WTC11 (cell line): ENCODE measurements at regions not wholly inside any gene's neighbourhood (a gene's known extent, or its start where the extent isn't known, plus 50 kb on each side); places are given as distances from the start of the nearest gene placed in this dataset.

Experiments
- CTCF ChIP-seq: fragments of 200-600 bp; IDR thresholded peaks from 2 replicates; pipeline ENCODE4 v1.8.0; 2022; ENCODE audit warnings: antibody characterized with exemption
- SMAD3 ChIP-seq: sonication (generic); formaldehyde crosslinking; IDR thresholded peaks from 2 replicates; pipeline ENCODE4 v1.8.0; 2022; ENCODE audit warnings: missing genetic modification reagents, mild to moderate bottlenecking, borderline replicate concordance
- TF ChIP-seq, protein P1 (sequence below): sonication (generic); formaldehyde crosslinking; IDR thresholded peaks from 2 replicates; pipeline ENCODE4 v1.8.0; 2022; ENCODE audit warnings: missing genetic modification reagents
- TF ChIP-seq, protein P2 (sequence below): sonication (generic); formaldehyde crosslinking; IDR thresholded peaks from 2 replicates; pipeline ENCODE4 v1.8.1; 2023; ENCODE audit warnings: mild to moderate bottlenecking, missing genetic modification reagents

- TF ChIP-seq CTCF: no peak
- TF ChIP-seq SMAD3 (CRISPR knock-in tag): no peak
- TF ChIP-seq, protein P1, sequence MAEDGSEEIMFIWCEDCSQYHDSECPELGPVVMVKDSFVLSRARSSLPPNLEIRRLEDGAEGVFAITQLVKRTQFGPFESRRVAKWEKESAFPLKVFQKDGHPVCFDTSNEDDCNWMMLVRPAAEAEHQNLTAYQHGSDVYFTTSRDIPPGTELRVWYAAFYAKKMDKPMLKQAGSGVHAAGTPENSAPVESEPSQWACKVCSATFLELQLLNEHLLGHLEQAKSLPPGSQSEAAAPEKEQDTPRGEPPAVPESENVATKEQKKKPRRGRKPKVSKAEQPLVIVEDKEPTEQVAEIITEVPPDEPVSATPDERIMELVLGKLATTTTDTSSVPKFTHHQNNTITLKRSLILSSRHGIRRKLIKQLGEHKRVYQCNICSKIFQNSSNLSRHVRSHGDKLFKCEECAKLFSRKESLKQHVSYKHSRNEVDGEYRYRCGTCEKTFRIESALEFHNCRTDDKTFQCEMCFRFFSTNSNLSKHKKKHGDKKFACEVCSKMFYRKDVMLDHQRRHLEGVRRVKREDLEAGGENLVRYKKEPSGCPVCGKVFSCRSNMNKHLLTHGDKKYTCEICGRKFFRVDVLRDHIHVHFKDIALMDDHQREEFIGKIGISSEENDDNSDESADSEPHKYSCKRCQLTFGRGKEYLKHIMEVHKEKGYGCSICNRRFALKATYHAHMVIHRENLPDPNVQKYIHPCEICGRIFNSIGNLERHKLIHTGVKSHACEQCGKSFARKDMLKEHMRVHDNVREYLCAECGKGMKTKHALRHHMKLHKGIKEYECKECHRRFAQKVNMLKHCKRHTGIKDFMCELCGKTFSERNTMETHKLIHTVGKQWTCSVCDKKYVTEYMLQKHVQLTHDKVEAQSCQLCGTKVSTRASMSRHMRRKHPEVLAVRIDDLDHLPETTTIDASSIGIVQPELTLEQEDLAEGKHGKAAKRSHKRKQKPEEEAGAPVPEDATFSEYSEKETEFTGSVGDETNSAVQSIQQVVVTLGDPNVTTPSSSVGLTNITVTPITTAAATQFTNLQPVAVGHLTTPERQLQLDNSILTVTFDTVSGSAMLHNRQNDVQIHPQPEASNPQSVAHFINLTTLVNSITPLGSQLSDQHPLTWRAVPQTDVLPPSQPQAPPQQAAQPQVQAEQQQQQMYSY (CRISPR knock-in tag): no peak
- TF ChIP-seq, protein P2, sequence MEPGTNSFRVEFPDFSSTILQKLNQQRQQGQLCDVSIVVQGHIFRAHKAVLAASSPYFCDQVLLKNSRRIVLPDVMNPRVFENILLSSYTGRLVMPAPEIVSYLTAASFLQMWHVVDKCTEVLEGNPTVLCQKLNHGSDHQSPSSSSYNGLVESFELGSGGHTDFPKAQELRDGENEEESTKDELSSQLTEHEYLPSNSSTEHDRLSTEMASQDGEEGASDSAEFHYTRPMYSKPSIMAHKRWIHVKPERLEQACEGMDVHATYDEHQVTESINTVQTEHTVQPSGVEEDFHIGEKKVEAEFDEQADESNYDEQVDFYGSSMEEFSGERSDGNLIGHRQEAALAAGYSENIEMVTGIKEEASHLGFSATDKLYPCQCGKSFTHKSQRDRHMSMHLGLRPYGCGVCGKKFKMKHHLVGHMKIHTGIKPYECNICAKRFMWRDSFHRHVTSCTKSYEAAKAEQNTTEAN (CRISPR knock-in tag): no peak
Measured at GRCh38 chr1:29634324-29634723, 398.0 kb downstream of the PTPRU start.
